ENCODE measurements at regions not wholly inside any gene's neighbourhood (a gene's known extent, or its start where the extent isn't known, plus 50 kb on each side); places are given as distances from the start of the nearest gene placed in this dataset.

- H3K4me1 Mint-ChIP-seq (ENCODE audit: low read depth) = peaks cover 4% of the 10 kb centered on the region
- no peaks in the 10 kb centered on the region for H3K9me3 Mint-ChIP-seq
- no peak overlapping the region for H3K27ac Mint-ChIP-seq
- no peak overlapping the region for H3K4me3 Mint-ChIP-seq (ENCODE audit: low read depth)
- peaks cover 3% of the 10 kb centered on the region for H3K27me3 Mint-ChIP-seq (ENCODE audit: low read depth)
- intact Hi-C loops (cut with micrococcal nuclease) = no loop called here
- H3K36me3 Mint-ChIP-seq (ENCODE audit: low read depth) = no peaks in the 10 kb centered on the region
- DNase-seq (ENCODE audit: low spot score) = no peak
These were observed 191.2 kb downstream of the IRS1 start for GRCh38 chr2:226608451-226608850.

GRCh38 chr2:226607379-226607778 lies 192.2 kb downstream of the IRS1 start:
- peaks cover 4% of the 10 kb centered on the region for H3K4me1 Mint-ChIP-seq (ENCODE audit: low read depth)
- no peaks in the 10 kb centered on the region for H3K9me3 Mint-ChIP-seq
- intact Hi-C loops (cut with micrococcal nuclease) = no loop called here
- peaks cover 3% of the 10 kb centered on the region for H3K27me3 Mint-ChIP-seq (ENCODE audit: low read depth)
- H3K4me3 Mint-ChIP-seq (ENCODE audit: low read depth) = no peak overlapping the region
- H3K36me3 Mint-ChIP-seq (ENCODE audit: low read depth) = no peaks in the 10 kb centered on the region
- no peak for DNase-seq (ENCODE audit: low spot score)
- no peak overlapping the region for H3K27ac Mint-ChIP-seq

GRCh38 chr2:226605642-226606041 lies 194.0 kb downstream of the IRS1 start:
- no peak for DNase-seq (ENCODE audit: low spot score)
- peaks cover 4% of the 10 kb centered on the region for H3K4me1 Mint-ChIP-seq (ENCODE audit: low read depth)
- peaks cover 3% of the 10 kb centered on the region for H3K27me3 Mint-ChIP-seq (ENCODE audit: low read depth)
- no peak overlapping the region for H3K4me3 Mint-ChIP-seq (ENCODE audit: low read depth)
- H3K27ac Mint-ChIP-seq = no peak overlapping the region
- intact Hi-C loops (cut with micrococcal nuclease) = no loop called here
- no peaks in the 10 kb centered on the region for H3K9me3 Mint-ChIP-seq
- H3K36me3 Mint-ChIP-seq (ENCODE audit: low read depth) = no peaks in the 10 kb centered on the region

DNA sequence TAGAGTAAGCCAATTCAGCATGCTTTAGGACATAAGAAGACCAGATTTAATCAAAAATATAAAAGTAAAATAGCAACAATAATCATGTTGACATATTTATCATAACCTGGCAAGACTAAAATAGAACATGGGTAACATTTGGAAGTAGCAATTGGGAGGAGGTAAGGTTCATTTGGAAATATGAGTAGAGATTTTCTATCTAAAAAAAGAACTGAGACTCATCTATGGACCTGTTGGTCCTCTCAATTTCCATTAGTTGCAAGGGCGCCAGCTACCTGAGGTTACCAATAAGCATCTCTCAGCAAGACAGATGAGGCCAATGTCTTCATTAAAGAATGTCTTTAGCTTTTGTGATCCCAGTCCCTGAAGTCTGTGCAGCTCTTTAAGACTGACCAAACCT lies 196.0 kb downstream of the IRS1 start:
- intact Hi-C loops (cut with micrococcal nuclease) = no loop called here
- peaks cover 1% of the 10 kb centered on the region for H3K4me1 Mint-ChIP-seq (ENCODE audit: low read depth)
- no peaks in the 10 kb centered on the region for H3K9me3 Mint-ChIP-seq
- H3K27me3 Mint-ChIP-seq (ENCODE audit: low read depth) = peaks cover 5% of the 10 kb centered on the region
- no peak for DNase-seq (ENCODE audit: low spot score)
- H3K36me3 Mint-ChIP-seq (ENCODE audit: low read depth) = no peaks in the 10 kb centered on the region
- H3K4me3 Mint-ChIP-seq (ENCODE audit: low read depth) = no peak overlapping the region
- no peak overlapping the region for H3K27ac Mint-ChIP-seq

- H3K4me3 Mint-ChIP-seq (ENCODE audit: low read depth) = no peak overlapping the region
- intact Hi-C loops (cut with micrococcal nuclease) = no loop called here
These were observed 197.5 kb downstream of the IRS1 start for GRCh38 chr2:226601881-226602662.

DNA sequence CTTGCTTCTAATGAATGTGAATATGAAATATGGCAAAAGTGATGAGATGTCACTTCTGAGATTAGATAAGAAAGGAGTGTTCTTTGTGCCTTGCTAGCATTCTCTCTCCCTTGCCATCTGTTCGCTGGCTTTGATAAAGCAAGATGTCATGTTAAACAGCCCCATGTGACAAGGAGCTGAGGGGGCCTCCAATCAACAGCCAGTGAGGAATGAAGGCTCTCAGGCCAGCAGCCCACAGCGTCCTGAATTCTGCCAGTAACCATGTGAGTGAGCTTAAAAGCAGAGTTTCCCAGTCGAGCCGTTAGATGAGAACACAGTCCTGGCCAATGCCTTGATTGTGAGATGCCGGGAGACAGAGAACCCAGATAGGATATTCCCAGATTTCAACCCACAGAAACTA lies 198.8 kb downstream of the IRS1 start:
- Mint-ChIP-seq H3K4me3 (ENCODE audit: low read depth) (no peak overlapping the region), H3K36me3 (ENCODE audit: low read depth) (no peaks in the 10 kb centered on the region), H3K9me3 (no peaks in the 10 kb centered on the region), H3K27me3 (ENCODE audit: low read depth) (peaks cover 5% of the 10 kb centered on the region), H3K27ac (no peak overlapping the region), H3K4me1 (ENCODE audit: low read depth) (no peaks in the 10 kb centered on the region)
- no peak for DNase-seq (ENCODE audit: low spot score)
- intact Hi-C loops (cut with micrococcal nuclease) = no loop called here

More at GRCh38 chr2:226601881-226602662, 197.5 kb downstream of the IRS1 start:
- peaks cover 8% of the 10 kb centered on the region for H3K27me3 Mint-ChIP-seq (ENCODE audit: low read depth)
- H3K36me3 Mint-ChIP-seq (ENCODE audit: low read depth) = no peaks in the 10 kb centered on the region
- no peaks in the 10 kb centered on the region for H3K4me1 Mint-ChIP-seq (ENCODE audit: low read depth)
- H3K9me3 Mint-ChIP-seq = no peaks in the 10 kb centered on the region
- H3K27ac Mint-ChIP-seq = no peak overlapping the region
- no peak for DNase-seq (ENCODE audit: low spot score)

GRCh38 chr2:226600184-226600583 lies 199.4 kb downstream of the IRS1 start:
- Mint-ChIP-seq H3K9me3 (peaks cover under 1% of the 10 kb centered on the region), H3K27me3 (ENCODE audit: low read depth) (peaks cover 5% of the 10 kb centered on the region), H3K4me1 (ENCODE audit: low read depth) (no peaks in the 10 kb centered on the region), H3K4me3 (ENCODE audit: low read depth) (no peak overlapping the region), H3K36me3 (ENCODE audit: low read depth) (no peaks in the 10 kb centered on the region), H3K27ac (no peak overlapping the region)
- intact Hi-C loops (cut with micrococcal nuclease) = no loop called here
- no peak for DNase-seq (ENCODE audit: low spot score)

- no peaks in the 10 kb centered on the region for H3K36me3 Mint-ChIP-seq (ENCODE audit: low read depth)
- H3K4me3 Mint-ChIP-seq (ENCODE audit: low read depth) = no peak overlapping the region
- no peaks in the 10 kb centered on the region for H3K4me1 Mint-ChIP-seq (ENCODE audit: low read depth)
- no peaks in the 10 kb centered on the region for H3K9me3 Mint-ChIP-seq
- no peaks in the 10 kb centered on the region for H3K27me3 Mint-ChIP-seq (ENCODE audit: low read depth)
- no peak overlapping the region for H3K27ac Mint-ChIP-seq
- intact Hi-C loops (cut with micrococcal nuclease) = no loop called here
- DNase-seq (ENCODE audit: low spot score) = no peak
These were observed 210.6 kb downstream of the IRS1 start for GRCh38 chr2:226589043-226589442.

DNA sequence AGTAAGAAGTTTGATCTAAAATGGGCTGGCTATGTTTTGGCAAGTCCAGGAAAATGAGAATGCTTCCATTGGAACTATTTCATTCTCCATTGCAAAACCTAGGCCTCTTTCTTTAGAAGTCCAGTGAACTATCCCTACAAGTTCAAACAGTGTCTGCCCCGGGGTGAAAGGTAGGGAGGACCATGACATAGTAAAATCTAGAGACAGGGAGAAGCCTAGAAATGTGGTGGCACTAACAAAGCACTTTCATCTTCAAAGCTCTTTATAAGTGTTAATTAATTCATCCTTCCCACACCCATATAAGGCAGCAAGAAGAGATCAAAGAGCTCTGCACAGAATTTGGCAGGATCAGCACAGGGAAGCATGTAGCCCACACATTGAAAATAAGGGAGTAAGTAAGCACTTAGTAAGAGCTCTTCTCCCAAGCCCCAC lies 214.5 kb downstream of the IRS1 start:
- no peak for DNase-seq (ENCODE audit: low spot score)
- no peak overlapping the region for H3K4me3 Mint-ChIP-seq (ENCODE audit: low read depth)
- peaks cover 10% of the 10 kb centered on the region for H3K27me3 Mint-ChIP-seq (ENCODE audit: low read depth)
- intact Hi-C loops (cut with micrococcal nuclease) = no loop called here
- no peaks in the 10 kb centered on the region for H3K4me1 Mint-ChIP-seq (ENCODE audit: low read depth)
- H3K36me3 Mint-ChIP-seq (ENCODE audit: low read depth) = no peaks in the 10 kb centered on the region
- no peak overlapping the region for H3K27ac Mint-ChIP-seq
- no peaks in the 10 kb centered on the region for H3K9me3 Mint-ChIP-seq

- DNase-seq (ENCODE audit: low spot score) = no peak
- Mint-ChIP-seq H3K27me3 (ENCODE audit: low read depth) (peaks cover 10% of the 10 kb centered on the region), H3K9me3 (no peaks in the 10 kb centered on the region), H3K27ac (no peak overlapping the region), H3K4me3 (ENCODE audit: low read depth) (no peak overlapping the region), H3K4me1 (ENCODE audit: low read depth) (no peaks in the 10 kb centered on the region), H3K36me3 (ENCODE audit: low read depth) (no peaks in the 10 kb centered on the region)
- intact Hi-C loops (cut with micrococcal nuclease) = no loop called here
These were observed 215.0 kb downstream of the IRS1 start for GRCh38 chr2:226584518-226585055.

DNA sequence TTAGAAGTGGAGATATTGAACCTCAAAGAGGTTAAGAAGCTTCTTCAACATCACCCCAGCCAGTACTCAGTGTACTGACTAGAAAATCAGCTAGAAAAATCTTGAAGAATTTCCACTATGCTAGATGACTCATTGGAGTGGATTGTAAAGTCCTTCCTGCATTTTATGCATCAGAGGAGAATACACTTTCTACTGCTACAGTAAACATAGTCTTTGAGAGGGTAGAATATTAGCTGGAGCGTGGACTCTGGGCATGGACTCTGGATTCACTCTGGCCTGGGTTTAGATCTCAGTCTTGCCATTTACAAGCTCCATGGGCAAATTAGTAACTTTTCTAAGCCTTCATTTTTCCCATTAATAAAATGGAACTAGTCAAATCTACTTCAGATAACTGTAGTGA lies 215.9 kb downstream of the IRS1 start:
- Mint-ChIP-seq H3K4me1 (ENCODE audit: low read depth) (no peaks in the 10 kb centered on the region), H3K36me3 (ENCODE audit: low read depth) (no peaks in the 10 kb centered on the region), H3K4me3 (ENCODE audit: low read depth) (no peak overlapping the region), H3K9me3 (no peaks in the 10 kb centered on the region), H3K27me3 (ENCODE audit: low read depth) (peaks cover 10% of the 10 kb centered on the region), H3K27ac (no peak overlapping the region)
- no peak for DNase-seq (ENCODE audit: low spot score)
- intact Hi-C loops (cut with micrococcal nuclease) = no loop called here

- H3K4me3 Mint-ChIP-seq (ENCODE audit: low read depth) = no peak overlapping the region
- H3K27ac Mint-ChIP-seq = no peak overlapping the region
- H3K9me3 Mint-ChIP-seq = no peaks in the 10 kb centered on the region
- H3K27me3 Mint-ChIP-seq (ENCODE audit: low read depth) = peaks cover 10% of the 10 kb centered on the region
- DNase-seq (ENCODE audit: low spot score) = no peak
- intact Hi-C loops (cut with micrococcal nuclease) = no loop called here
- no peaks in the 10 kb centered on the region for H3K36me3 Mint-ChIP-seq (ENCODE audit: low read depth)
- H3K4me1 Mint-ChIP-seq (ENCODE audit: low read depth) = no peaks in the 10 kb centered on the region
These were observed 218.0 kb downstream of the IRS1 start for GRCh38 chr2:226581661-226582060.

- H3K27me3 Mint-ChIP-seq (ENCODE audit: low read depth) = peaks cover 10% of the 10 kb centered on the region
- intact Hi-C loops (cut with micrococcal nuclease) = no loop called here
- H3K9me3 Mint-ChIP-seq = no peaks in the 10 kb centered on the region
- no peak overlapping the region for H3K4me3 Mint-ChIP-seq (ENCODE audit: low read depth)
- H3K4me1 Mint-ChIP-seq (ENCODE audit: low read depth) = no peaks in the 10 kb centered on the region
- no peak overlapping the region for H3K27ac Mint-ChIP-seq
- no peak for DNase-seq (ENCODE audit: low spot score)
- no peaks in the 10 kb centered on the region for H3K36me3 Mint-ChIP-seq (ENCODE audit: low read depth)
These were observed 218.6 kb downstream of the IRS1 start for GRCh38 chr2:226581004-226581403.
